ENCODE measurements at regions not wholly inside any gene's neighbourhood (a gene's known extent, or its start where the extent isn't known, plus 50 kb on each side); places are given as distances from the start of the nearest gene placed in this dataset.

DNA sequence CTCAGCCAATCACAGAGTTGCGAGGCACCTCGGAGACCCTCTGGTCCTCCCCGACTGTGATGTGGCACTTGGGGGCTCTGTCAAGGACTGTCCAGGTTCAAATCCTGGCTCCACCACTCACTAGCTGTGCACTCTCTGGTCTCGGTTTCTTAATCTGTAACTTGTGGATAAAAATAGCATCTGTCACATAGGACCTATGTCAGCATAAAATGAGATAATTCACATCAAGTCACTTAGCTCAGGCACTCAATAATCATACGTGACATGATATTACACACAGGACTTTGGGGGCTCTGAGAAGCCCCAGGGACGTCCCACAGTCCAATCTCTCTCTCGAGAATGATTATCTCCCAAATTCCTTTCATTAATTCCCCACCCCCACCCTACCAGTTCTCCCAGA is 166.4 kb downstream of the COPRS start:
- TF ChIP-seq CTCF (conservative IDR thresholded peaks at IDR 0.05 in 1 of 2, IDR thresholded peaks at IDR 0.05 in 1 of 2; ENCODE audit: extremely low read depth in 1 of 2, insufficient read depth in 1 of 2, low read depth in 1 of 2, low read length in 2 of 2): no peak
- no peak for TF ChIP-seq EZH2 (IDR thresholded peaks at IDR 0.05; ENCODE audit: borderline replicate concordance, low read length)
